ENCODE measurements at regions not wholly inside any gene's neighbourhood (a gene's known extent, or its start where the extent isn't known, plus 50 kb on each side); places are given as distances from the start of the nearest gene placed in this dataset.

DNA sequence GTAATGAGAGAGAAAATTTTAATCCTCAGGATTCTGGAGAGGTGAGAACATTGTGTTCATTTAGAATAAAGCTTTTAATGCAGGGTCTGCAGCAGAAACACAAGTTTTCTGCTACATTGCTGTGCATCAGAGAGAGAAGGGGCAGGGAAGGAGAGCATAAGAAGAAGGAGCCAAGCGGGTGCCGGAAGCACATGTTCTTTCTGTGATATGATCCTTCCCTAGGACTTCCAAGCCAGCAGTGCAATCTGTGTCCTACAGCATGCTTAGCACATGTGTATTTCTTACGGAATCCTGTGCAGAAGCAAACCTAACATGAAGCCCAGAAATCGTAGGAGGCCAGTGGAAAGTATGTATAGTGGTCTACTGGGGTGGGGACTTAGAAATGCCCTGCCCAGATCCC lies 458.3 kb upstream of the BRINP1 start:
- TF ChIP-seq GATA2 (IDR thresholded peaks at IDR 0.05; ENCODE audit: low read depth, low read length) (no peak), GATA3 (IDR thresholded peaks at IDR 0.05; ENCODE audit: low read depth, low read length) (no peak)

Measured in SH-SY5Y (cell line).